Activated CD4-positive, alpha-beta T cell treated with anti-CD3 and anti-CD28 coated beads for 24 hours (primary cell): ENCODE measurements at regions not wholly inside any gene's neighbourhood (a gene's known extent, or its start where the extent isn't known, plus 50 kb on each side); places are given as distances from the start of the nearest gene placed in this dataset.

Experiments used
- DNase-seq, 2 donors: peaks; one replicate each; pipeline ENCODE4 v3.0.0-alpha.2; 2020; ENCODE audit warnings: low read depth in 2 of 2

GRCh38 chr7:371119-371778 lies 81.3 kb downstream of the FOXL3 start:
- no peak for DNase-seq

- DNase-seq = no peak
These were observed 82.0 kb downstream of the FOXL3 start for GRCh38 chr7:371779-372545.

GRCh38 chr7:372546-372931 lies 82.6 kb downstream of the FOXL3 start:
- DNase-seq = no peak

- no peak for DNase-seq
These were observed 83.2 kb downstream of the FOXL3 start for GRCh38 chr7:372932-373791.

- no peak for DNase-seq
These were observed 84.1 kb downstream of the FOXL3 start for GRCh38 chr7:373818-374705.

- DNase-seq = no peak
These were observed 84.8 kb downstream of the FOXL3 start for GRCh38 chr7:374706-375311.

- no peak for DNase-seq
These were observed 85.4 kb downstream of the FOXL3 start for GRCh38 chr7:375321-375831.

- DNase-seq = no peak
These were observed 85.9 kb downstream of the FOXL3 start for GRCh38 chr7:375901-376305.

- DNase-seq = no peak
These were observed 86.5 kb downstream of the FOXL3 start for GRCh38 chr7:376306-377079.

- no peak for DNase-seq
These were observed 87.4 kb downstream of the FOXL3 start for GRCh38 chr7:377080-378040.

GRCh38 chr7:378041-378420 lies 88.1 kb downstream of the FOXL3 start:
- no peak for DNase-seq

GRCh38 chr7:378551-379455 lies 88.8 kb downstream of the FOXL3 start:
- no peak for DNase-seq

GRCh38 chr7:379456-380138 lies 89.6 kb downstream of the FOXL3 start:
- DNase-seq = no peak

- no peak for DNase-seq
These were observed 90.1 kb downstream of the FOXL3 start for GRCh38 chr7:380139-380485.

GRCh38 chr7:380711-381210 lies 90.8 kb downstream of the FOXL3 start:
- DNase-seq = no peak

- peak; percentile 13 to 28 for DNase-seq
These were observed 91.5 kb downstream of the FOXL3 start for GRCh38 chr7:381211-382042.
